PC-3 (cell line): ENCODE measurements at regions not wholly inside any gene's neighbourhood (a gene's known extent, or its start where the extent isn't known, plus 50 kb on each side); places are given as distances from the start of the nearest gene placed in this dataset.

Experiments
- ATAC-seq: fragments of 200-7000 bp; cut with Tn5 transposase; 2 replicates; pipeline ENCODE4 v1.9.1; 2020; ENCODE audit warnings: mild to moderate bottlenecking, moderate library complexity
- BruUV-seq: library from RNA; stranded (reverse); fragments of 400-500 nt; replicated peaks from 2 replicates; lab custom pipeline; 2021; lab: Mats Ljungman, UMichigan
- CTCF ChIA-PET: fragments of 300-600 bp; sonication (Branson Sonifier 250); formaldehyde crosslinking; loops from one replicate; lab custom pipeline; 2022; ENCODE audit warnings: antibody characterized with exemption; lab: Charles Lee
- POLR2A ChIA-PET: fragments of 300-600 bp; sonication (Branson Sonifier 250); formaldehyde crosslinking; loops from one replicate; lab custom pipeline; 2022; ENCODE audit warnings: antibody characterized with exemption; ENCODE audit not compliant: unreplicated experiment; lab: Charles Lee
- DNase-seq: peaks from one replicate; pipeline ENCODE4 v3.0.0-alpha.2; 2015
- H2AFZ ChIP-seq: fragments of 300-600 bp; sonication (generic); 2 replicates; pipeline ENCODE4 v1.6.0; 2016; ENCODE audit warnings: antibody characterized with exemption, low read length
- H3F3A ChIP-seq: fragments of 300-600 bp; sonication (generic); one replicate; pipeline ENCODE4 v1.6.0; 2017; ENCODE audit warnings: antibody characterized with exemption, low read length, control low read depth, mild to moderate bottlenecking; ENCODE audit not compliant: unreplicated experiment
- H3K27ac ChIP-seq: fragments of 300-600 bp; sonication (generic); 2 replicates; pipeline ENCODE4 v1.5.1; 2016; ENCODE audit warnings: mild to moderate bottlenecking, low read length
- H3K27me3 ChIP-seq: fragments of 300-600 bp; sonication (generic); 2 replicates; pipeline ENCODE4 v1.6.1; 2016; ENCODE audit warnings: low read length, mixed read lengths
- H3K36me3 ChIP-seq: fragments of 300-600 bp; sonication (generic); 2 replicates; pipeline ENCODE4 v1.6.1; 2016; ENCODE audit warnings: low read depth, mixed run types, low read length, mixed read lengths
- H3K4me1 ChIP-seq: fragments of 300-600 bp; sonication (generic); 2 replicates; pipeline ENCODE4 v1.5.1; 2016; ENCODE audit warnings: low read length; ENCODE audit not compliant: insufficient read depth
- H3K4me2 ChIP-seq: fragments of 300-600 bp; sonication (generic); 2 replicates; pipeline ENCODE4 v1.6.0; 2016; ENCODE audit warnings: low read length
- H3K4me3 ChIP-seq: fragments of 300-600 bp; sonication (generic); 2 replicates; pipeline ENCODE4 v1.5.1; 2016; ENCODE audit warnings: mild to moderate bottlenecking, low read length, mixed read lengths
- H3K79me2 ChIP-seq: fragments of 300-600 bp; sonication (generic); 2 replicates; pipeline ENCODE4 v1.6.1; 2017; ENCODE audit warnings: low read length, mixed read lengths
- H3K9ac ChIP-seq: fragments of 300-600 bp; sonication (generic); 2 replicates; pipeline ENCODE4 v1.6.0; 2016; ENCODE audit warnings: mild to moderate bottlenecking, low read length
- H3K9me2 ChIP-seq: fragments of 300-600 bp; sonication (generic); replicated peaks from 2 replicates; pipeline ENCODE4 v1.6.1; 2016; ENCODE audit warnings: mixed run types, low read length, mixed read lengths
- H3K9me3 ChIP-seq: fragments of 300-600 bp; sonication (generic); 2 replicates; pipeline ENCODE4 v1.6.1; 2016; ENCODE audit warnings: low read length, mixed read lengths
- H4K20me1 ChIP-seq: fragments of 300-600 bp; sonication (generic); 2 replicates; pipeline ENCODE4 v1.6.1; 2016; ENCODE audit warnings: low read length, mixed read lengths
- EZH2 ChIP-seq: fragments of 300-600 bp; sonication (generic); IDR thresholded peaks from one replicate; pipeline ENCODE4 v1.6.1; 2017; ENCODE audit warnings: antibody characterized with exemption, mild to moderate bottlenecking, low read length; ENCODE audit not compliant: unreplicated experiment
- EZH2phosphoT487 ChIP-seq: fragments of 300-600 bp; sonication (generic); IDR thresholded peaks from 2 replicates; pipeline ENCODE4 v1.6.1; 2018; ENCODE audit warnings: mild to moderate bottlenecking, antibody characterized with exemption, low read length, borderline replicate concordance
- intact Hi-C: fragments of 100-400 bp; cut with micrococcal nuclease; formaldehyde crosslinking; loops from 2 replicates; pipeline ENCODE4 v1.9.0; 2023
- TF ChIP-seq, protein P1 (sequence below): fragments of 300-600 bp; sonication (generic); conservative IDR thresholded peaks from 2 replicates; pipeline ENCODE4 v1.5.1; 2017; ENCODE audit warnings: antibody characterized with exemption, low read depth, mild to moderate bottlenecking, low read length

GRCh38 chr2:15778529-15779219 is 161.7 kb upstream of the MYCN start:
- Histone ChIP-seq H3K79me2 (no peaks in the 10 kb centered on the region), H3K9me2 (no peaks in the 10 kb centered on the region), H4K20me1 (no peaks in the 10 kb centered on the region), H3K27ac (no peak overlapping the region), H3K9me3 (no peaks in the 10 kb centered on the region), H3K9ac (no peak overlapping the region), H2AFZ (no peak overlapping the region), H3K4me3 (no peak overlapping the region), H3K36me3 (no peaks in the 10 kb centered on the region), H3K4me2 (no peak overlapping the region), H3F3A (no peaks in the 10 kb centered on the region), H3K4me1 (peaks cover 16% of the 10 kb centered on the region), H3K27me3 (no peaks in the 10 kb centered on the region)
- ChIA-PET CTCF (no interaction called here), POLR2A (no interaction called here)
- intact Hi-C loops = no loop called here
- no TSS peak for BruUV-seq
- DNase-seq (no peak), ATAC-seq (no peak)
- TF ChIP-seq EZH2phosphoT487 (no peak), EZH2 (no peak)
- TF ChIP-seq, protein P1, sequence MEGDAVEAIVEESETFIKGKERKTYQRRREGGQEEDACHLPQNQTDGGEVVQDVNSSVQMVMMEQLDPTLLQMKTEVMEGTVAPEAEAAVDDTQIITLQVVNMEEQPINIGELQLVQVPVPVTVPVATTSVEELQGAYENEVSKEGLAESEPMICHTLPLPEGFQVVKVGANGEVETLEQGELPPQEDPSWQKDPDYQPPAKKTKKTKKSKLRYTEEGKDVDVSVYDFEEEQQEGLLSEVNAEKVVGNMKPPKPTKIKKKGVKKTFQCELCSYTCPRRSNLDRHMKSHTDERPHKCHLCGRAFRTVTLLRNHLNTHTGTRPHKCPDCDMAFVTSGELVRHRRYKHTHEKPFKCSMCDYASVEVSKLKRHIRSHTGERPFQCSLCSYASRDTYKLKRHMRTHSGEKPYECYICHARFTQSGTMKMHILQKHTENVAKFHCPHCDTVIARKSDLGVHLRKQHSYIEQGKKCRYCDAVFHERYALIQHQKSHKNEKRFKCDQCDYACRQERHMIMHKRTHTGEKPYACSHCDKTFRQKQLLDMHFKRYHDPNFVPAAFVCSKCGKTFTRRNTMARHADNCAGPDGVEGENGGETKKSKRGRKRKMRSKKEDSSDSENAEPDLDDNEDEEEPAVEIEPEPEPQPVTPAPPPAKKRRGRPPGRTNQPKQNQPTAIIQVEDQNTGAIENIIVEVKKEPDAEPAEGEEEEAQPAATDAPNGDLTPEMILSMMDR = no peak

DNA sequence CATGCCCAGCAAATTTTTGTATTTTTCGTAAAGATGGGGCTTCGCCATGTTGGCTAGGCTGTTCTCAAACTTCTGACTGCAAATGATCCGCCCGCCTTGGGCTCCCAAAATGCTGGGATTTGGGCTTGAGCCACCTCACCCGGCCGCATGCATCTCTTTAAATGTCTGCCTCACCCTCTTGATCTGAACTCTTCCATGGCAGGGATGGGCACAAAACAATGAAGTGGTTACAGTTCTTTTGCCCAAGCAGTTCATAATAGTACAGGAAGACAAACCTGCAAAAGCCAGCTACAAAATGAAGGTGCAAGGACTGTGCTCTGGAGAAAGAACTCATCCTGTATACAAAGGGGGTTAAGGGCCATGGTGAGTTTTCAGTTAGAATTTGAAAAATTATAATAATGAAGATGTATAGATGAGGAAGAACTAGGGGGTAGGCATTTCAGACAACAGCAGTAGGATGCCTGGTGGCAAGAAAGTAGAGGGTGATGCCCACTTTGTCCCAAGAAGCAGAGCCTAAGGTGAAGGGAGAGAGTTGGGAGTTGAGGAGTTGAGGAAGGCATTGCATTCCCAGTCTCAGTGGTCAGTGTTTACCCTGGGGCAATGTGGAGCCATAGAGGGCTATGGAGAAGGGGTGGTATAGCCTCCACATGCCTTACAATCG is 160.8 kb upstream of the MYCN start:
- Histone ChIP-seq H3K4me3 (no peak overlapping the region), H3K27ac (no peak overlapping the region), H3K36me3 (no peaks in the 10 kb centered on the region), H3K79me2 (no peaks in the 10 kb centered on the region), H3K9me2 (no peaks in the 10 kb centered on the region), H3K9me3 (no peaks in the 10 kb centered on the region), H3F3A (no peaks in the 10 kb centered on the region), H2AFZ (no peak overlapping the region), H3K27me3 (peaks cover 6% of the 10 kb centered on the region; the same call in 1 of the 2 replicates), H3K9ac (no peak overlapping the region), H4K20me1 (no peaks in the 10 kb centered on the region), H3K4me2 (no peak overlapping the region), H3K4me1 (peaks cover 16% of the 10 kb centered on the region)
- CTCF ChIA-PET = no interaction called here
- ATAC-seq (no peak), DNase-seq (no peak)
- BruUV-seq = no TSS peak
- intact Hi-C loops = no loop called here
- TF ChIP-seq EZH2phosphoT487 (no peak), EZH2 (no peak)
- TF ChIP-seq, protein P1 = no peak
- POLR2A ChIA-PET = interaction anchor here (0.6 kb wide), 1 partner anchor 29 kb away, joined by 3 read pairs; no protein-coding TSS in a partner anchor

DNA sequence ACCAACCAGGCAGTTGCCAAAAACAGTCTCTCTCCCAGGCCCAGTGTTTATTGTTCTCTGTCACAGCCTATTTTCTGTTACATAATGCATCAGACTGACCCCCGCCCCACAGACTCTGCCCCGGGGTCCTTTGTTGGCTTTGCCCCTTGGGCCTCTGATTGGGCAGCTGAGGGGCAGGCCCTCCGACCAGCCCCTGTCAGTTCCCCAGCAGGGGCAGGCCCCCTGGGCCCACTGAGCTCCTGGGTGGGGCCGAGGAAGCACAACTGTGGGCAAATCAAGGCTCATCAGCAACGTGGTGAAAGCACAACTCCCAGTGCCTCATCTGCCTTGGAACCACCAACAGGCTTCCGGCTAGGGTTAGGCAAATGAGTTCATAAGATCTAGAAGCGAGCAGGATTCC is 160.1 kb upstream of the MYCN start:
- Histone ChIP-seq H3K27ac (no peak overlapping the region), H3F3A (no peaks in the 10 kb centered on the region), H3K4me2 (no peak overlapping the region), H3K36me3 (no peaks in the 10 kb centered on the region), H3K9ac (no peak overlapping the region), H3K9me2 (no peaks in the 10 kb centered on the region), H3K4me3 (no peak overlapping the region), H3K4me1 (peaks cover 16% of the 10 kb centered on the region), H2AFZ (no peak overlapping the region), H3K27me3 (peaks cover 13% of the 10 kb centered on the region; the same call in 1 of the 2 replicates), H3K9me3 (no peaks in the 10 kb centered on the region), H3K79me2 (no peaks in the 10 kb centered on the region), H4K20me1 (no peaks in the 10 kb centered on the region)
- no TSS peak for BruUV-seq
- ChIA-PET POLR2A (no interaction called here), CTCF (no interaction called here)
- TF ChIP-seq EZH2phosphoT487 = no peak
- no peak for TF ChIP-seq EZH2
- TF ChIP-seq, protein P1 = no peak
- ATAC-seq (no peak), DNase-seq (no peak)
- intact Hi-C loops = no loop called here
